Peyer's patch (tissue), 4 donors: ENCODE measurements at regions not wholly inside any gene's neighbourhood (a gene's known extent, or its start where the extent isn't known, plus 50 kb on each side); places are given as distances from the start of the nearest gene placed in this dataset.

Source experiments
- DNase-seq, 3 donors: peaks; one replicate each; pipeline ENCODE4 v3.0.0-alpha.2; 2017 to 2019
- H3K27ac ChIP-seq, 4 donors: fragments of 200-600 bp; sonication (generic); one replicate each; pipeline ENCODE4 v1.5.1; 2016 to 2019
- H3K27me3 ChIP-seq, 2 donors: fragments of 200-600 bp; sonication (generic); one replicate each; pipeline ENCODE4 v1.5.1; 2019
- H3K36me3 ChIP-seq, 3 donors: fragments of 200-600 bp; sonication (generic); one replicate each; pipeline ENCODE4 v1.5.1; 2016 to 2019
- H3K4me1 ChIP-seq, 4 donors: fragments of 200-600 bp; sonication (generic); one replicate each; pipeline ENCODE4 v1.5.1; 2016 to 2019
- H3K4me3 ChIP-seq, 4 donors: fragments of 200-600 bp; sonication (generic); 1 replicate in 3 of 4; 2 replicates in 1 of 4; pipeline ENCODE4 v1.5.1; 2016 to 2019; ENCODE audit warnings: mild to moderate bottlenecking in 1 of 4
- H3K9me3 ChIP-seq, 4 donors: fragments of 200-600 bp; sonication (generic); one replicate each; pipeline ENCODE4 v1.5.1; 2016 to 2019; ENCODE audit warnings: mild to moderate bottlenecking in 1 of 4
- POLR2A ChIP-seq, 2 donors: fragments of 450-650 bp; IDR thresholded peaks; one replicate each; pipeline ENCODE4 v1.5.1; 2017; ENCODE audit warnings: antibody characterized with exemption in 2 of 2, mild to moderate bottlenecking in 2 of 2, moderate library complexity in 2 of 2
- TF ChIP-seq, protein P1 (sequence below), 6 experiments: fragments of 450-650 bp in 4 of 6; fragments of 200-600 bp in 2 of 6; sonication (generic) in 1 of 6; IDR thresholded peaks; one replicate each; pipeline ENCODE4 v1.5.1; 2017 to 2019; ENCODE audit warnings: antibody characterized with exemption in 6 of 6, mild to moderate bottlenecking in 3 of 6, moderate library complexity in 1 of 6

DNA sequence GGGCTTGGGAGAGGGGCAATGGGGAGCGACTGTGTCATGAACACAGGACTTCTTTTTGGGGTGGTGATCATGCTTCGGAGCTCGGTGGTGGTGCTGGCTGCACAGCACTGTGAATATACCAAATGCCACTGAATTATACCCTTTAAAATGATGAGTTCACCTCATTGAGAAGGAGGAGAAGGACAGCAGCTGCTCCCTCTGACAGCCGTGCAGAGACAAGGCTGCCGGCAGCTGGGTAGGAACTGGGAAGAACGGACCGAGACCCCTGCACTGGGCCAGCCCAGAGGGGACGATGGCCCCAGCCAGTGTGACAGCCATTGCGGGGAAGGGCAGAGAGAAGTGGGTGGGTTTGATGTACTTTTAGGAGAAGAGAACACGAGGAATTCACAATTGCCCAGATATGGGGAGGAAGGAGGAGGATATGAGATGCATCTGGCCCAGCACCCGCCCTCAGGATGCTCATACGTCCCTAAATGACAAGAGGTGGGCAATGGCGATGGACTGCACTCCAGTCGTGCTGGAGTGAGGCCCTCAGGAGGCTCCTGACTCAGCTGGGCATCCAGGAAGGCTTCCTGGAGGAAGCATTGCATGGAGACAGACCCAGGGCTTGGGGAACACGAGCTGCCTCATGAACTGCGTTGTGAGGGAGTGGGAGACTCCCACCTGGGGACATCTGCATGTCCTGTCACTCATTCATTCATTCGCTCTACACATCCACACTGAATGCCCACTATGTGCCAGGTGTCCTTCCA is 64.3 kb upstream of the C14orf180 start:
- TF ChIP-seq, protein P1, sequence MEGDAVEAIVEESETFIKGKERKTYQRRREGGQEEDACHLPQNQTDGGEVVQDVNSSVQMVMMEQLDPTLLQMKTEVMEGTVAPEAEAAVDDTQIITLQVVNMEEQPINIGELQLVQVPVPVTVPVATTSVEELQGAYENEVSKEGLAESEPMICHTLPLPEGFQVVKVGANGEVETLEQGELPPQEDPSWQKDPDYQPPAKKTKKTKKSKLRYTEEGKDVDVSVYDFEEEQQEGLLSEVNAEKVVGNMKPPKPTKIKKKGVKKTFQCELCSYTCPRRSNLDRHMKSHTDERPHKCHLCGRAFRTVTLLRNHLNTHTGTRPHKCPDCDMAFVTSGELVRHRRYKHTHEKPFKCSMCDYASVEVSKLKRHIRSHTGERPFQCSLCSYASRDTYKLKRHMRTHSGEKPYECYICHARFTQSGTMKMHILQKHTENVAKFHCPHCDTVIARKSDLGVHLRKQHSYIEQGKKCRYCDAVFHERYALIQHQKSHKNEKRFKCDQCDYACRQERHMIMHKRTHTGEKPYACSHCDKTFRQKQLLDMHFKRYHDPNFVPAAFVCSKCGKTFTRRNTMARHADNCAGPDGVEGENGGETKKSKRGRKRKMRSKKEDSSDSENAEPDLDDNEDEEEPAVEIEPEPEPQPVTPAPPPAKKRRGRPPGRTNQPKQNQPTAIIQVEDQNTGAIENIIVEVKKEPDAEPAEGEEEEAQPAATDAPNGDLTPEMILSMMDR (IDR thresholded peaks at IDR 0.05) = no peak
- Histone ChIP-seq H3K27me3 (no peaks in the 10 kb centered on the region), H3K4me1 (no peaks in the 10 kb centered on the region), H3K27ac (no peak overlapping the region), H3K4me3 (no peak overlapping the region), H3K36me3 (no peaks in the 10 kb centered on the region), H3K9me3 (peaks cover 0 to 4% (median 0%) of the 10 kb centered on the region in 4 donors)
- DNase-seq = no peak

DNA sequence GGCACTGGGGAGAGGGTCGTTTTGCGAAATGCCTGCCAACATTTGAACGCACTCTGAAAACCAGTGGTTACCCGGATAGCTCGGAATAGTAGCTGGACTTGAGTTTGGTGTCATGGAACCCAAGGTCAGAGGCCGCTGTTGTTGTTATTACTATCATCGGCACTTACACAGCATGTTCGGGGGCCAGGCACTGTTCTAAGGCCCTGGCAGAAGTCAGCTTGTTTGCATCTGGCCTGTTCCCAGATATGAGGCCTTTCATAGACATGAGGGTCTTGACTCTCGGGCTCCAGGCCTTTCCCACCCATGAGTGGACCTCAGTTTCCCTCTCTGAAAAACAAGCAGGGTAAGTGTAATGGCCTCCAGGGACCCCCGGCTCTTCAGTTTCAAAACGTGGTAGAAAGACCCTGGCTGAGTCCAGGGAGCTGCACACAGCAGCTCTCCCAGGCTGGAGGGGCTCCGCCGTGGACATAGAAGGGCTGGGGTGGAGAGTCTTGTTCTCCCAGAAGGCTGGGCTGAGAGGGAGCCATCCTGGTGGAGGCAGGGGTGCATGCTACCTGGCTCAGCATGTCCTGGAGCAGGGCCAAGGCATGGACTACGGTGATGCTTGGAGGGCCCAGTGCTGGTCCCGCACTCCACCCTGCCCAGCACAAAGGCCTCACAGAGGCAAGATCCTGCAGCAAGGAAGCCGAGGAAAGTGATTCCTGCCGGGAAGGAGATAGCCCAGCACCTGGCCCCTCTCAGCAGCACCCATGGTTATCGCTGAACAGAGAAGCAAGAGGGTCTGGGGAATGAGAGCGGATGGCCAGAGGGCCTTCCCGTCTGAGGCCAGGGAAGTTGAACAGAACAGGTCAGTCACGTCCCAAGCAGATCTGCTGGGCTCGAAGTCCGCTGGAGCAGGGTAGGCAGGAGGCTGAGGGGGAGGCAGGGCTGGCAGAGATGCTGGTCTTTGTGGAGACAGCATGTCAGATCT is 63.5 kb upstream of the C14orf180 start:
- Histone ChIP-seq H3K4me1 (no peaks in the 10 kb centered on the region), H3K27ac (no peak overlapping the region), H3K4me3 (no peak overlapping the region), H3K27me3 (no peaks in the 10 kb centered on the region), H3K9me3 (peaks cover 0 to 4% (median 0%) of the 10 kb centered on the region in 4 donors), H3K36me3 (no peaks in the 10 kb centered on the region)
- TF ChIP-seq, protein P1 (IDR thresholded peaks at IDR 0.05) = no peak
- no peak for TF ChIP-seq POLR2A (IDR thresholded peaks at IDR 0.05)
- no peak for DNase-seq

DNA sequence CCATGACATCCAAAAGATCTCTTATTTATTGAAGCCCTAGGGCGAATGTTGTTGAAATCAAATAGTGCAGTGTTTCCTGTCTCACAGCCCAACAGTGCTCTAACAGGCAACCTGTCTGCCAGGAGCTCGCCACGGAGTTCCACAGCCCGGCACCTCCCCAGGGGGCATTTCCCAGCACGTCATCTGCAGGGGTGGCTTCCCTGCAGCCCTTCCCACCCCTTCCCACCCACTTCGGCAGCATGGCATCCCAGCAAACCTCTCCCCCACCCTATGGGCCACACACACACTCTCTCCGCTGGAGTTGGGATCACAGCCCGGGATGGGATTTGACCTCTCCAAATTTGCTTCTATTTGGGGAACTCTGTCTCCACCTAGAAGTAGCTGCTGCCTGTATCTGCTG is 62.7 kb upstream of the C14orf180 start:
- Histone ChIP-seq H3K4me3 (no peak overlapping the region), H3K36me3 (no peaks in the 10 kb centered on the region), H3K4me1 (no peaks in the 10 kb centered on the region), H3K9me3 (peaks cover 0 to 4% (median 0%) of the 10 kb centered on the region in 4 donors), H3K27ac (no peak overlapping the region), H3K27me3 (no peaks in the 10 kb centered on the region)
- no peak for DNase-seq
- TF ChIP-seq, protein P1 (IDR thresholded peaks at IDR 0.05) = no peak
- TF ChIP-seq POLR2A (IDR thresholded peaks at IDR 0.05) = no peak

DNA sequence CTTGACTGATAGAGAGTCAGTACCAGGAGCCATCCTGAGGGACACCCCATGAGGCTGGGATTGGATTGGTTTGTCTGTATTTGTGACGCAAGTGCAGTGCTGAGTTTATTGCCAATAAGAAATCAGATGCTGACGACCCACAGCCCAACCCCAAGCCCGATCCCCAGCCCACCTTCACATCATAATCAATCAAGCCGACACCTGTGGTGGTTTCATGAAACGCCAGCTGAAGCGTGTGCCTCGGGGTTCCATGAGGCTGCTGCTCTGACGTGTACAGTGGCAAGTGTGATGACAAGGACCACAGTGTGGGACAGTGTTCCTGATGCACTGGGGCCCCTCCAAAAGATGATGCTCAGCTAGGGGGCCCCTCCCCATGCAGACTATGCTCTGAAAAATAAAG is 62.1 kb upstream of the C14orf180 start:
- Histone ChIP-seq H3K36me3 (no peaks in the 10 kb centered on the region), H3K9me3 (peaks cover 0 to 4% (median 0%) of the 10 kb centered on the region in 4 donors), H3K4me3 (no peak overlapping the region), H3K27ac (no peak overlapping the region), H3K27me3 (no peaks in the 10 kb centered on the region), H3K4me1 (no peaks in the 10 kb centered on the region)
- no peak for DNase-seq
- no peak for TF ChIP-seq POLR2A (IDR thresholded peaks at IDR 0.05)
- TF ChIP-seq, protein P1 (IDR thresholded peaks at IDR 0.05) = no peak

DNA sequence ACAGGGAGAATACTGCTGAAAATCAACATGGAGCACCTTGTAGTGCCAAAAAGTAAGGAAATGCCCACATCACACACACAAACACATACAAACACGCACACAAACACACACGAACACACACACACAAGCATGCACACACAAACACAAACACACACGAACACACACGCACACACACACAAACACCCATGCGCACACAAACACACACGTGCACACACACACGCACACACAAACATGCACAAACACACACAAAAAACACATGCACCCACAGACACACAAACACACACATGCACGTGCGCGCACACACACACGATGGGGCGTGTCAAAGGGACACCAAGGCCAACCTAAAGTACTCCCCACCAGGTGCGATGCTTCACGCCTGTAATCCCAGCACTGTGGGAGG is 61.7 kb upstream of the C14orf180 start:
- no peak for TF ChIP-seq POLR2A (IDR thresholded peaks at IDR 0.05)
- TF ChIP-seq, protein P1 (IDR thresholded peaks at IDR 0.05) = no peak
- Histone ChIP-seq H3K4me3 (no peak overlapping the region), H3K27me3 (no peaks in the 10 kb centered on the region), H3K4me1 (no peaks in the 10 kb centered on the region), H3K27ac (no peak overlapping the region), H3K9me3 (peaks cover 0 to 4% (median 0%) of the 10 kb centered on the region in 4 donors), H3K36me3 (no peaks in the 10 kb centered on the region)
- no peak for DNase-seq
